H9 (cell line): ENCODE measurements at regions not wholly inside any gene's neighbourhood (a gene's known extent, or its start where the extent isn't known, plus 50 kb on each side); places are given as distances from the start of the nearest gene placed in this dataset.

ENCODE experiments used
- DNase-seq: peaks from one replicate; pipeline ENCODE4 v3.0.0-alpha.2; 2017
- H2AFZ ChIP-seq: one replicate; pipeline ENCODE4 v1.6.1; 2013; ENCODE audit warnings: mild to moderate bottlenecking, low read length, control low read depth, moderate library complexity
- H2AK5ac ChIP-seq: 2 replicates; pipeline ENCODE4 v1.6.1; 2013; ENCODE audit warnings: low read length, control low read depth, mixed read lengths; ENCODE audit not compliant: insufficient read length
- H2BK120ac ChIP-seq: one replicate; pipeline ENCODE4 v1.6.1; 2013; ENCODE audit warnings: low read depth, mild to moderate bottlenecking, low read length, control low read depth, inconsistent platforms; ENCODE audit not compliant: poor library complexity, severe bottlenecking
- H2BK12ac ChIP-seq: 2 replicates; pipeline ENCODE4 v1.6.1; 2013; ENCODE audit warnings: low read length, control low read depth, mixed read lengths, low read depth; ENCODE audit not compliant: insufficient read length
- H2BK15ac ChIP-seq: 2 replicates; pipeline ENCODE4 v1.6.1; 2013; ENCODE audit warnings: low read depth, low read length, control low read depth
- H2BK20ac ChIP-seq: one replicate; pipeline ENCODE4 v1.6.1; 2013; ENCODE audit warnings: low read depth, mild to moderate bottlenecking, low read length, control low read depth, inconsistent platforms; ENCODE audit not compliant: poor library complexity, severe bottlenecking
- H2BK5ac ChIP-seq: 2 replicates; pipeline ENCODE4 v1.6.1; 2013; ENCODE audit warnings: low read length, control low read depth, mixed read lengths; ENCODE audit not compliant: insufficient read length
- H3K14ac ChIP-seq: 2 replicates; pipeline ENCODE4 v1.6.1; 2013; ENCODE audit warnings: low read length, control low read depth; ENCODE audit not compliant: insufficient read depth
- H3K18ac ChIP-seq: 2 replicates; pipeline ENCODE4 v1.6.1; 2013; ENCODE audit warnings: low read depth, mild to moderate bottlenecking, mixed read lengths, low read length, control low read depth; ENCODE audit not compliant: insufficient read length
- H3K23ac ChIP-seq: 2 replicates; pipeline ENCODE4 v1.6.1; 2013; ENCODE audit warnings: low read length, control low read depth, mixed read lengths, low read depth; ENCODE audit not compliant: insufficient read length
- H3K23me2 ChIP-seq: 2 replicates; pipeline ENCODE4 v1.6.1; 2013; ENCODE audit warnings: low read depth, mild to moderate bottlenecking, mixed read lengths, low read length, control low read depth; ENCODE audit not compliant: insufficient read length, poor library complexity, severe bottlenecking
- H3K27ac ChIP-seq: 2 replicates; pipeline ENCODE4 v1.5.1; 2013; ENCODE audit warnings: low read length, control low read depth, mixed read lengths, low read depth; ENCODE audit not compliant: insufficient read length
- H3K27me3 ChIP-seq: 2 replicates; pipeline ENCODE4 v1.6.1; 2013; ENCODE audit warnings: low read length, control low read depth, inconsistent platforms; ENCODE audit not compliant: insufficient read depth
- H3K4ac ChIP-seq: 2 replicates; pipeline ENCODE4 v1.6.1; 2013; ENCODE audit warnings: low read depth, mild to moderate bottlenecking, control low read depth, inconsistent platforms, low read length, moderate library complexity
- H3K4me1 ChIP-seq: 2 replicates; pipeline ENCODE4 v1.6.1; 2013; ENCODE audit warnings: low read length, control low read depth, inconsistent platforms; ENCODE audit not compliant: insufficient read depth
- H3K4me2 ChIP-seq: 2 replicates; pipeline ENCODE4 v1.6.1; 2013; ENCODE audit warnings: low read length, control low read depth, mixed read lengths; ENCODE audit not compliant: insufficient read length, insufficient read depth
- H3K56ac ChIP-seq: 2 replicates; pipeline ENCODE4 v1.6.1; 2013; ENCODE audit warnings: low read depth, mild to moderate bottlenecking, mixed read lengths, low read length, control low read depth; ENCODE audit not compliant: insufficient read length
- H3K79me1 ChIP-seq: 2 replicates; pipeline ENCODE4 v1.6.1; 2013; ENCODE audit warnings: low read depth, mild to moderate bottlenecking, moderate library complexity, low read length, control low read depth, inconsistent platforms; ENCODE audit not compliant: insufficient read depth, poor library complexity, severe bottlenecking
- H3K79me2 ChIP-seq: 2 replicates; pipeline ENCODE4 v1.6.1; 2013; ENCODE audit warnings: low read length, control low read depth, inconsistent platforms; ENCODE audit not compliant: insufficient read depth
- H3K9ac ChIP-seq: 2 replicates; pipeline ENCODE4 v1.6.1; 2013; ENCODE audit warnings: low read length, control low read depth, mixed read lengths; ENCODE audit not compliant: insufficient read length; ENCODE audit errors: extremely low read depth
- H3K9me3 ChIP-seq: one replicate; pipeline ENCODE4 v1.6.1; 2013; ENCODE audit warnings: low read depth, low read length, inconsistent platforms; ENCODE audit not compliant: control insufficient read depth
- H3T11ph ChIP-seq: one replicate; pipeline ENCODE4 v1.6.1; 2013; ENCODE audit warnings: mild to moderate bottlenecking, low read length, control low read depth, inconsistent platforms
- H4K20me1 ChIP-seq: one replicate; pipeline ENCODE4 v1.6.1; 2013; ENCODE audit not compliant: control insufficient read depth, insufficient read length, insufficient read depth
- H4K5ac ChIP-seq: 2 replicates; pipeline ENCODE4 v1.6.1; 2013; ENCODE audit warnings: low read depth, mild to moderate bottlenecking, mixed read lengths, low read length, control low read depth; ENCODE audit not compliant: insufficient read length
- H4K8ac ChIP-seq: replicated peaks from 2 replicates; pipeline ENCODE4 v1.6.1; 2013; ENCODE audit warnings: low read length, control low read depth, mixed read lengths, low read depth; ENCODE audit not compliant: insufficient read length
- H4K91ac ChIP-seq: 2 replicates; pipeline ENCODE4 v1.6.1; 2013; ENCODE audit warnings: low read depth, mild to moderate bottlenecking, moderate library complexity, mixed read lengths, low read length, control low read depth; ENCODE audit not compliant: insufficient read length
- H3K27ac Mint-ChIP-seq, 3 experiments: 2 replicates in 2 of 3; 3 replicates in 1 of 3; pipeline ENCODE4 v1.8.0; 2020 to 2021; ENCODE audit warnings: mixed read lengths in 3 of 3, mild to moderate bottlenecking in 1 of 3, moderate library complexity in 1 of 3
- H3K27me3 Mint-ChIP-seq: 2 replicates; pipeline ENCODE4 v1.8.0; 2021; ENCODE audit warnings: low read depth, mild to moderate bottlenecking, moderate library complexity, mixed read lengths
- H3K36me3 Mint-ChIP-seq, 3 experiments: 2 replicates in 2 of 3; 3 replicates in 1 of 3; pipeline ENCODE4 v1.8.0; 2020 to 2021; ENCODE audit warnings: low read depth in 3 of 3, mixed read lengths in 3 of 3; ENCODE audit not compliant: insufficient read depth in 1 of 3
- H3K4me1 Mint-ChIP-seq, 2 experiments: 2 replicates each; pipeline ENCODE4 v1.8.0; 2020; ENCODE audit warnings: mixed read lengths in 2 of 2
- H3K4me3 Mint-ChIP-seq, 2 experiments: 2 replicates in 1 of 2; 3 replicates in 1 of 2; pipeline ENCODE4 v1.8.0; 2020 to 2021; ENCODE audit warnings: mild to moderate bottlenecking in 2 of 2, mixed read lengths in 2 of 2, moderate library complexity in 1 of 2
- H3K9me3 Mint-ChIP-seq, 2 experiments: 2 replicates in 1 of 2; 3 replicates in 1 of 2; pipeline ENCODE4 v1.8.0; 2020; ENCODE audit warnings: mild to moderate bottlenecking in 2 of 2, mixed read lengths in 2 of 2, moderate library complexity in 1 of 2
- TF ChIP-seq, protein P1 (sequence below): fragments of 200-600 bp; sonication (generic); conservative IDR thresholded peaks from 3 replicates; pipeline ENCODE4 v1.8.0; 2021; ENCODE audit warnings: antibody characterized with exemption, mild to moderate bottlenecking

DNA sequence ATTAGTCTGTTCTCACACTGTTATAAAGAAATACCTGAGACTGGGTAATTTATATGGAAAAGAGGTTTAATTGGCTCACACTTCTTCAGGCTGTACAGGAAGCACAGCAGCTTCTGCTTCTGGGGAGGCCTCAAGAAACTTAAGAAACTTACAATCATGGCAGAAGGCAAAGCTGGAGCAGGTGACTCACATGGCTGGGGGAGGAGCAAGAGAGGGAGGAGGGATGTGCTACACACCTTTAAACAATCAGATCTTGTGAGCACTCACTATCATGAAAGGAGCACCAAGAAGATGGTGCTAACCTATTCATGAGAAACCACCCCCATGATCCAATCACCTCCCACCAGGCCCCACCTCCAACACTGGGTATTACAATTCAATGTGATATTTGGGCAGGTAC, 381.6 kb downstream of the ETS1 start:
- H3K79me1 ChIP-seq: no peaks in the 10 kb centered on the region
- H3K4me1 ChIP-seq: peaks cover 2% of the 10 kb centered on the region
- H3K4me1 Mint-ChIP-seq: peaks cover 0 to 7% of the 10 kb centered on the region in 2 experiments; a peak in 1 of 4 replicates
- H4K5ac ChIP-seq: no peak overlapping the region
- H3K27me3 ChIP-seq: no peaks in the 10 kb centered on the region; the same call in 1 of the 2 replicates
- no peak overlapping the region for H2BK12ac ChIP-seq
- H2BK5ac ChIP-seq: no peak overlapping the region
- no peak overlapping the region for H3K56ac ChIP-seq
- H2BK15ac ChIP-seq: no peak overlapping the region
- no peaks in the 10 kb centered on the region for H3K27me3 Mint-ChIP-seq
- no peak overlapping the region for H3K23ac ChIP-seq
- no peaks in the 10 kb centered on the region for H4K20me1 ChIP-seq
- H2AK5ac ChIP-seq: no peak overlapping the region
- H3K18ac ChIP-seq: no peak overlapping the region
- no peak overlapping the region for H2AFZ ChIP-seq
- H3K9ac ChIP-seq: no peak overlapping the region
- no peak for DNase-seq
- H2BK120ac ChIP-seq: no peak overlapping the region
- H3K9me3 ChIP-seq: no peaks in the 10 kb centered on the region
- no peak overlapping the region for H4K8ac ChIP-seq
- H3K4me3 Mint-ChIP-seq: no peak overlapping the region
- TF ChIP-seq, protein P1, sequence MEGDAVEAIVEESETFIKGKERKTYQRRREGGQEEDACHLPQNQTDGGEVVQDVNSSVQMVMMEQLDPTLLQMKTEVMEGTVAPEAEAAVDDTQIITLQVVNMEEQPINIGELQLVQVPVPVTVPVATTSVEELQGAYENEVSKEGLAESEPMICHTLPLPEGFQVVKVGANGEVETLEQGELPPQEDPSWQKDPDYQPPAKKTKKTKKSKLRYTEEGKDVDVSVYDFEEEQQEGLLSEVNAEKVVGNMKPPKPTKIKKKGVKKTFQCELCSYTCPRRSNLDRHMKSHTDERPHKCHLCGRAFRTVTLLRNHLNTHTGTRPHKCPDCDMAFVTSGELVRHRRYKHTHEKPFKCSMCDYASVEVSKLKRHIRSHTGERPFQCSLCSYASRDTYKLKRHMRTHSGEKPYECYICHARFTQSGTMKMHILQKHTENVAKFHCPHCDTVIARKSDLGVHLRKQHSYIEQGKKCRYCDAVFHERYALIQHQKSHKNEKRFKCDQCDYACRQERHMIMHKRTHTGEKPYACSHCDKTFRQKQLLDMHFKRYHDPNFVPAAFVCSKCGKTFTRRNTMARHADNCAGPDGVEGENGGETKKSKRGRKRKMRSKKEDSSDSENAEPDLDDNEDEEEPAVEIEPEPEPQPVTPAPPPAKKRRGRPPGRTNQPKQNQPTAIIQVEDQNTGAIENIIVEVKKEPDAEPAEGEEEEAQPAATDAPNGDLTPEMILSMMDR: no peak
- H3K4ac ChIP-seq: no peak overlapping the region
- H3K27ac Mint-ChIP-seq: no peak overlapping the region
- H3K79me2 ChIP-seq: no peaks in the 10 kb centered on the region
- no peak overlapping the region for H3K14ac ChIP-seq
- no peak overlapping the region for H3K4me2 ChIP-seq
- no peaks in the 10 kb centered on the region for H3K36me3 Mint-ChIP-seq
- H3T11ph ChIP-seq: no peak overlapping the region
- H2BK20ac ChIP-seq: no peak overlapping the region
- H4K91ac ChIP-seq: no peak overlapping the region
- no peaks in the 10 kb centered on the region; a peak in 1 of 5 replicates for H3K9me3 Mint-ChIP-seq
- H3K27ac ChIP-seq: no peak overlapping the region
- no peaks in the 10 kb centered on the region for H3K23me2 ChIP-seq
